Fibroblast of the aortic adventitia (primary cell): ENCODE measurements at regions not wholly inside any gene's neighbourhood (a gene's known extent, or its start where the extent isn't known, plus 50 kb on each side); places are given as distances from the start of the nearest gene placed in this dataset.

Experiments
- DNase-seq: peaks from one replicate; pipeline ENCODE4 v3.0.0-alpha.2; 2010; ENCODE audit warnings: low read depth
- H3K4me3 ChIP-seq: 2 replicates; pipeline ENCODE4 v1.5.1; 2011; ENCODE audit warnings: low read depth, mild to moderate bottlenecking, control low read depth, low read length, moderate library complexity
- TF ChIP-seq, protein P1 (sequence below): IDR thresholded peaks from 2 replicates; pipeline ENCODE4 v1.5.1; 2011; ENCODE audit warnings: mild to moderate bottlenecking, low read length, control low read depth, inconsistent platforms; ENCODE audit not compliant: insufficient read depth

DNA sequence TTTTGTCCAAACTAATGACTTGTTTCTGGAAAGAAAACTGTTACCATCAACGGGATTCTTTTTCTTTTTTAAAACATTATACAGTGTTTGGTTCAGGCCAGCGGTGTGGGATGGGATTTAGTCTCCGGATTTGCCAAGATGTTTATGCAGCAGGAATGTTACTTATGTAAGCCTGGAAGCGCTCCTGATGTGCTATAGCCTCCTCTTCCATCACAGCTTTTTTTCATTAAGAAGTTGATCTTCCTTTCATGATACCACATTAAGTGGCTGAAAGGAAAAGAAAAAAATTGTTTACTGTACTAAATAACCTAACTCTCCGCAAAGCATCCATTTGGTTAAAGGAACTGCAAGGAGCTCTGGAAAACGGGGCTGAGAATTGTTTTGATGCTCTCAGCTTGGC is 120.5 kb upstream of the ALDH1A3 start:
- DNase-seq: peak; percentile 95
- TF ChIP-seq, protein P1, sequence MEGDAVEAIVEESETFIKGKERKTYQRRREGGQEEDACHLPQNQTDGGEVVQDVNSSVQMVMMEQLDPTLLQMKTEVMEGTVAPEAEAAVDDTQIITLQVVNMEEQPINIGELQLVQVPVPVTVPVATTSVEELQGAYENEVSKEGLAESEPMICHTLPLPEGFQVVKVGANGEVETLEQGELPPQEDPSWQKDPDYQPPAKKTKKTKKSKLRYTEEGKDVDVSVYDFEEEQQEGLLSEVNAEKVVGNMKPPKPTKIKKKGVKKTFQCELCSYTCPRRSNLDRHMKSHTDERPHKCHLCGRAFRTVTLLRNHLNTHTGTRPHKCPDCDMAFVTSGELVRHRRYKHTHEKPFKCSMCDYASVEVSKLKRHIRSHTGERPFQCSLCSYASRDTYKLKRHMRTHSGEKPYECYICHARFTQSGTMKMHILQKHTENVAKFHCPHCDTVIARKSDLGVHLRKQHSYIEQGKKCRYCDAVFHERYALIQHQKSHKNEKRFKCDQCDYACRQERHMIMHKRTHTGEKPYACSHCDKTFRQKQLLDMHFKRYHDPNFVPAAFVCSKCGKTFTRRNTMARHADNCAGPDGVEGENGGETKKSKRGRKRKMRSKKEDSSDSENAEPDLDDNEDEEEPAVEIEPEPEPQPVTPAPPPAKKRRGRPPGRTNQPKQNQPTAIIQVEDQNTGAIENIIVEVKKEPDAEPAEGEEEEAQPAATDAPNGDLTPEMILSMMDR: no peak
- H3K4me3 ChIP-seq: peak overlapping the region; percentile 16

DNA sequence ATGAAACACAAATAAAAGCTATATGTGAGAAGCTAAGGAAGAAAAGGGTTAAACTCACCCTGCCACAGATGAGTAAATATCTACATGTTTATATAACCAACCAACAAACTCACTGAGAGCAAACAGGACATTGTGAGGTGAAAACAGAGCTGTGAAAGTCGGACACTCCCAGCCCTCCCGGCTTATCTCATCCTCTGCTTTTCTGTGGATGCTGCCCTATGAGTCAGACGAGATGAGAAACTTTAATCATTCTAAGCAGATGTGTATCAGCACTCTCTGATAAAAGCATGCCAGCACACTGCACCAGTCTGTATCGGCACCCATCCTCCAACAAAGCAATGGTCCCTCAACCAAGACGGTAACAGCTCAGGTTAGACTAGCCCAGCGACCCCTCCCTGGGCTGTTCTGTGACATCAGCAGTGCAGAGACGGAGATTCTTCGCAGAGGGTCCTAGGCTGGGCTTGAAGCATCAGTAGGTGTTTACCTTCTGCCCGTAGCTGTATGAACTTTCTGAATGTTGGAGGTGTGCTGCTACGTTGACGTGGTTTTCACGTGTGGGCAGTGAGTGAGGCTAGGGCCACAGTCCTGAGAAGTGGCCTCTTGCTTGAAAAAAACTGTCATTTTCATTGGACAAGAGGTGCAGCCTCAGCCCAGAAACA is 119.8 kb upstream of the ALDH1A3 start:
- TF ChIP-seq, protein P1: no peak
- H3K4me3 ChIP-seq: no peak overlapping the region
- peak; percentile 79 for DNase-seq

DNA sequence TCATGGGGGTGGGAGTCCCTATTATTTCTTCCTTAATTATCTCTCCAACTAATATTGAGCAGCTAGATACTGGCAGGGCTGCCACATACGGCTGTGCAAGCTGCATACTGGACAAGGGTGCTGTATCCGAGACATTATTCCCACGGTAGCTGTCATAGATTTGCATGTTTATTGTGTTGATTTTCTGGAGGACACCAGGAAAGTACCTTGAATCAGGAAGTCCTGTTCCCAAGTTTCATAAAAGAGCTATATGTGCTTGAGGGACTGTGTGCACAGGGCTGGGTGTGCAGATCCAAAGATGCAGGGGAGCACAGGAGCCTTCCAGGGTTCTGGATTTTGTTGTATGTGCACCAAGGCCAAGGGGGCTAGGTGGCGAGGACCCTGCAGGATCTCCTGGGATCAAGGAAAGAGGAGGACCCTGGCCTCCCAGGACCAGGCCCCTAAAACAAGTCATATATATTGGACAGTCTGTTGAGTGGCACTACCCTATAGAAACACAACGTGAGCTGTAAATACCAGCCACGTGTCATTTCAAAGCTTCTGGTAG is 119.2 kb upstream of the ALDH1A3 start:
- H3K4me3 ChIP-seq: no peak overlapping the region
- TF ChIP-seq, protein P1: no peak
- DNase-seq: no peak

DNA sequence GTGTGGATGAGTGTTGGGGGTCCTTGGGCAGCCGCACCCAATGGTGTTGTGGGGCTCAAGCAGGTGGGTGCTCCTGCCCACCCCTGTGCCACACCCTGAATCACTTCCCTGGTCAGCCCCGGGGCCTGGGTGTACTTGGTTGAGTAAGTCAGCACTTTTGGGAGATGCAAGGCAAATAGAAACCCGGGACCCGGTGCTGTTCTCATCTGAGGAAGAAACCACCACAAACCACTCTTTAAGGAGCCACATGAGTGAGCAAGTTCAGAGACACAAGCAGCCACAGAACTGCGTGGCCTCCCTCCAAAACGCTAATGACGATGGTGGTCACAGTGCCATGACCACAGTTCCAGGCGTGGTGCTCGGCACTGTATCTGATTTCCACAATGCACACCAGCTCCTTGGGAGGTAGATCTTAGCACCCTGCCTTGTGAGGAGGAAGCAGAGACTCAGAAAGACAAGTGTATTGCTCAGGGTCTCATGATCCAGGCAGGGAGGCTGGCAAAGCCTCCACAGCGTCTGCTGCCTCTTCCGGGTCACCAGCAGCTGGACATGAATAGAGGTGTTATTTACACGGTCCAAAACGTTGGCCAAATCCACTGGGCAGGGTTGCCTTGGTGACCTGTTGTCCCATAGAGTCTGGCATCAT is 118.2 kb upstream of the ALDH1A3 start:
- TF ChIP-seq, protein P1: no peak
- no peak overlapping the region for H3K4me3 ChIP-seq
- no peak for DNase-seq

GRCh38 chr15:100762289-100762688 is 117.3 kb upstream of the ALDH1A3 start:
- TF ChIP-seq, protein P1: no peak
- H3K4me3 ChIP-seq: no peak overlapping the region
- no peak for DNase-seq

- no peak overlapping the region for H3K4me3 ChIP-seq
- no peak for DNase-seq
- TF ChIP-seq, protein P1: no peak
Observed at GRCh38 chr15:100762913-100763834, 116.5 kb upstream of the ALDH1A3 start.
